B cell (primary cell): ENCODE measurements at regions not wholly inside any gene's neighbourhood (a gene's known extent, or its start where the extent isn't known, plus 50 kb on each side); places are given as distances from the start of the nearest gene placed in this dataset.
A peak's percentile ranks its signal among the peaks of the same experiment; 100 is the strongest.

Experiments used
- ATAC-seq: fragments of 200-7000 bp; cut with Tn5 transposase; one replicate; pipeline ENCODE4 v1.10.0; 2021; ENCODE audit warnings: low read depth, mild to moderate bottlenecking, moderate number of reproducible peaks, moderate library complexity
- CTCF ChIA-PET: fragments of 350-600 bp; sonication (Branson Sonifier 250); formaldehyde crosslinking; loops from one replicate; lab custom pipeline; 2021; ENCODE audit warnings: antibody characterized with exemption, inconsistent platforms; lab: Charles Lee
- POLR2A ChIA-PET: fragments of 350-600 bp; sonication (Branson Sonifier 250); formaldehyde crosslinking; loops from one replicate; lab custom pipeline; 2021; ENCODE audit warnings: antibody characterized with exemption; lab: Charles Lee
- DNase-seq: peaks from one replicate; pipeline ENCODE4 v3.0.0; 2013
- H2AFZ ChIP-seq: 2 replicates; pipeline ENCODE4 v1.6.1; 2012; ENCODE audit warnings: mild to moderate bottlenecking, low read depth, low read length; ENCODE audit not compliant: insufficient read depth, poor library complexity, severe bottlenecking
- H3K27ac ChIP-seq, 2 donors: 1 replicate in 1 of 2; 2 replicates in 1 of 2; pipeline ENCODE4 v1.5.1; 2012 to 2013; ENCODE audit warnings: low read length in 2 of 2, mild to moderate bottlenecking in 2 of 2, moderate library complexity in 1 of 2
- H3K27me3 ChIP-seq, 4 experiments: fragments of 200-600 bp in 1 of 4; sonication (generic) in 1 of 4; replicated peaks in 1 of 4; 1 replicate in 2 of 4; 2 replicates in 2 of 4; pipeline versions ENCODE4 v1.6.1 to v1.7.0; 2013 to 2016; ENCODE audit warnings: low read length in 3 of 4, mild to moderate bottlenecking in 2 of 4, mixed read lengths in 1 of 4, moderate library complexity in 1 of 4; ENCODE audit not compliant: insufficient read depth in 4 of 4, control insufficient read depth in 3 of 4; ENCODE audit errors: control extremely low read depth in 1 of 4
- H3K36me3 ChIP-seq, 2 experiments: replicated peaks in 1 of 2; 1 replicate in 1 of 2; 2 replicates in 1 of 2; pipeline versions ENCODE4 v1.6.1 to v1.7.1; 2013; ENCODE audit warnings: low read length in 1 of 2; ENCODE audit not compliant: insufficient read depth in 2 of 2, control insufficient read depth in 1 of 2; ENCODE audit errors: control extremely low read depth in 1 of 2, extremely low read depth in 1 of 2
- H3K4me1 ChIP-seq, 2 donors: fragments of 200-600 bp in 1 of 2; sonication (generic) in 1 of 2; 1 replicate in 1 of 2; 2 replicates in 1 of 2; pipeline versions ENCODE4 v1.5.1 to v1.6.1; 2013 to 2017; ENCODE audit warnings: low read length in 2 of 2; ENCODE audit not compliant: control insufficient read depth in 2 of 2, insufficient read depth in 2 of 2
- H3K4me2 ChIP-seq: replicated peaks from 2 replicates; pipeline ENCODE3; 2012; ENCODE audit warnings: mild to moderate bottlenecking, low read depth, low read length; ENCODE audit not compliant: poor library complexity, severe bottlenecking
- H3K4me3 ChIP-seq, 5 experiments: fragments of 200-600 bp in 1 of 5; sonication (generic) in 1 of 5; 1 replicate in 3 of 5; 2 replicates in 2 of 5; pipeline versions ENCODE4 v1.5.1 to v1.7.0; 2011 to 2016; ENCODE audit warnings: low read length in 4 of 5, mild to moderate bottlenecking in 4 of 5, low read depth in 2 of 5, control low read depth in 1 of 5, moderate library complexity in 1 of 5; ENCODE audit not compliant: insufficient read depth in 1 of 5; ENCODE audit errors: control extremely low read depth in 1 of 5, extremely low read depth in 1 of 5
- H3K79me2 ChIP-seq: fragments of 200-600 bp; sonication (generic); one replicate; pipeline ENCODE4 v1.6.0; 2016; ENCODE audit warnings: low read length; ENCODE audit not compliant: control insufficient read depth, insufficient read depth
- H3K9ac ChIP-seq: fragments of 200-600 bp; sonication (generic); 2 replicates; pipeline ENCODE4 v1.6.1; 2017; ENCODE audit warnings: mild to moderate bottlenecking, low read length, moderate library complexity
- H3K9me3 ChIP-seq, 3 donors: one replicate each; pipeline versions ENCODE4 v1.6.1 to v1.7.1; 2013; ENCODE audit warnings: low read length in 2 of 3; ENCODE audit not compliant: control insufficient read depth in 2 of 3, insufficient read depth in 1 of 3; ENCODE audit errors: control extremely low read depth in 1 of 3
- H4K20me1 ChIP-seq: 2 replicates; pipeline ENCODE4 v1.6.0; 2012; ENCODE audit warnings: mild to moderate bottlenecking, low read length; ENCODE audit not compliant: insufficient read depth, control insufficient read depth, poor library complexity, severe bottlenecking
- H3K27ac Mint-ChIP-seq: one replicate; pipeline ENCODE4 v1.8.0; 2021; ENCODE audit warnings: mixed read lengths
- H3K27me3 Mint-ChIP-seq: one replicate; pipeline ENCODE4 v1.8.0; 2021; ENCODE audit warnings: mixed read lengths
- H3K4me1 Mint-ChIP-seq: one replicate; pipeline ENCODE4 v1.8.0; 2021; ENCODE audit warnings: mixed read lengths
- H3K4me3 Mint-ChIP-seq: one replicate; pipeline ENCODE4 v1.8.0; 2021; ENCODE audit warnings: mixed read lengths
- H3K9me3 Mint-ChIP-seq: one replicate; pipeline ENCODE4 v1.8.0; 2022; ENCODE audit warnings: mixed read lengths; ENCODE audit not compliant: insufficient read depth
- EZH2 ChIP-seq: IDR thresholded peaks from 2 replicates; pipeline ENCODE4 v1.6.1; 2012; ENCODE audit warnings: borderline replicate concordance, low read depth, mild to moderate bottlenecking, moderate library complexity, low read length; ENCODE audit not compliant: insufficient read depth, poor library complexity, severe bottlenecking
- WGBS: methylation state at CpG from one replicate; pipeline ENCODE4 v1.1.5; 2013; ENCODE audit warnings: missing lambda C conversion rate; ENCODE audit not compliant: insufficient coverage; 5-methylcytosine and 5-hydroxymethylcytosine counted together
- intact Hi-C: fragments of 100-400 bp; cut with micrococcal nuclease; formaldehyde crosslinking; loops from one replicate; pipeline ENCODE4 v1.10.0; 2022
- TF ChIP-seq, protein P1 (sequence below): fragments of 200-600 bp; IDR thresholded peaks from one replicate; pipeline ENCODE4 v1.8.0; 2022; ENCODE audit warnings: antibody characterized with exemption, mild to moderate bottlenecking

GRCh38 chr10:131653554-131654470, 247.0 kb upstream of the PPP2R2D start:
- Histone ChIP-seq H3K36me3 (no peaks in the 10 kb centered on the region), H3K4me2 (no peak overlapping the region), H3K4me1 (no peaks in the 10 kb centered on the region), H3K27me3 (peaks cover 0 to 14% (median 0%) of the 10 kb centered on the region in 4 experiments), H3K4me3 (no peak overlapping the region), H3K79me2 (no peaks in the 10 kb centered on the region), H3K9ac (no peak overlapping the region), H3K27ac (no peak overlapping the region), H3K9me3 (peaks cover 0 to 14% (median 0%) of the 10 kb centered on the region in 3 donors), H4K20me1 (no peaks in the 10 kb centered on the region), H2AFZ (no peak overlapping the region)
- H3K4me1 Mint-ChIP-seq = peaks cover 1% of the 10 kb centered on the region
- WGBS = 91% methylated on average over 13 of the region's 13 CpGs
- intact Hi-C loops = no loop called here
- ATAC-seq (no peak), DNase-seq (no peak)
- H3K27ac Mint-ChIP-seq = peak overlapping the region; percentile 8
- no peak overlapping the region for H3K4me3 Mint-ChIP-seq
- POLR2A ChIA-PET = no interaction called here
- TF ChIP-seq, protein P1, sequence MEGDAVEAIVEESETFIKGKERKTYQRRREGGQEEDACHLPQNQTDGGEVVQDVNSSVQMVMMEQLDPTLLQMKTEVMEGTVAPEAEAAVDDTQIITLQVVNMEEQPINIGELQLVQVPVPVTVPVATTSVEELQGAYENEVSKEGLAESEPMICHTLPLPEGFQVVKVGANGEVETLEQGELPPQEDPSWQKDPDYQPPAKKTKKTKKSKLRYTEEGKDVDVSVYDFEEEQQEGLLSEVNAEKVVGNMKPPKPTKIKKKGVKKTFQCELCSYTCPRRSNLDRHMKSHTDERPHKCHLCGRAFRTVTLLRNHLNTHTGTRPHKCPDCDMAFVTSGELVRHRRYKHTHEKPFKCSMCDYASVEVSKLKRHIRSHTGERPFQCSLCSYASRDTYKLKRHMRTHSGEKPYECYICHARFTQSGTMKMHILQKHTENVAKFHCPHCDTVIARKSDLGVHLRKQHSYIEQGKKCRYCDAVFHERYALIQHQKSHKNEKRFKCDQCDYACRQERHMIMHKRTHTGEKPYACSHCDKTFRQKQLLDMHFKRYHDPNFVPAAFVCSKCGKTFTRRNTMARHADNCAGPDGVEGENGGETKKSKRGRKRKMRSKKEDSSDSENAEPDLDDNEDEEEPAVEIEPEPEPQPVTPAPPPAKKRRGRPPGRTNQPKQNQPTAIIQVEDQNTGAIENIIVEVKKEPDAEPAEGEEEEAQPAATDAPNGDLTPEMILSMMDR = no peak
- TF ChIP-seq EZH2 = no peak
- CTCF ChIA-PET = no interaction called here
- H3K9me3 Mint-ChIP-seq = peaks cover 2% of the 10 kb centered on the region
- peaks cover 9% of the 10 kb centered on the region for H3K27me3 Mint-ChIP-seq

- peaks cover 0 to 14% (median 0%) of the 10 kb centered on the region in 4 experiments for H3K27me3 ChIP-seq
- ChIA-PET CTCF (no interaction called here), POLR2A (no interaction called here)
- H3K9me3 Mint-ChIP-seq = peaks cover 2% of the 10 kb centered on the region
- intact Hi-C loops = no loop called here
- H3K4me1 ChIP-seq = no peaks in the 10 kb centered on the region
- TF ChIP-seq, protein P1 = no peak
- no peak for TF ChIP-seq EZH2
- H3K36me3 ChIP-seq = no peaks in the 10 kb centered on the region
- H3K27me3 Mint-ChIP-seq = peaks cover 9% of the 10 kb centered on the region
- H3K79me2 ChIP-seq = no peaks in the 10 kb centered on the region
- peaks cover 1% of the 10 kb centered on the region for H3K4me1 Mint-ChIP-seq
- no peak overlapping the region for H3K4me3 ChIP-seq
- no peak overlapping the region for H3K27ac Mint-ChIP-seq
- H3K9ac ChIP-seq = no peak overlapping the region
- ATAC-seq (no peak), DNase-seq (no peak)
- no peak overlapping the region for H3K27ac ChIP-seq
- WGBS = 89% methylated on average over 21 of the region's 21 CpGs
- H2AFZ ChIP-seq = no peak overlapping the region
- H3K9me3 ChIP-seq = peaks cover 0 to 16% (median 0%) of the 10 kb centered on the region in 3 donors
- no peaks in the 10 kb centered on the region for H4K20me1 ChIP-seq
- H3K4me2 ChIP-seq = no peak overlapping the region
- H3K4me3 Mint-ChIP-seq = no peak overlapping the region
Measured at GRCh38 chr10:131654471-131655087, 246.2 kb upstream of the PPP2R2D start.
